ENCODE measurements at regions not wholly inside any gene's neighbourhood (a gene's known extent, or its start where the extent isn't known, plus 50 kb on each side); places are given as distances from the start of the nearest gene placed in this dataset.

- TF ChIP-seq, protein P1, sequence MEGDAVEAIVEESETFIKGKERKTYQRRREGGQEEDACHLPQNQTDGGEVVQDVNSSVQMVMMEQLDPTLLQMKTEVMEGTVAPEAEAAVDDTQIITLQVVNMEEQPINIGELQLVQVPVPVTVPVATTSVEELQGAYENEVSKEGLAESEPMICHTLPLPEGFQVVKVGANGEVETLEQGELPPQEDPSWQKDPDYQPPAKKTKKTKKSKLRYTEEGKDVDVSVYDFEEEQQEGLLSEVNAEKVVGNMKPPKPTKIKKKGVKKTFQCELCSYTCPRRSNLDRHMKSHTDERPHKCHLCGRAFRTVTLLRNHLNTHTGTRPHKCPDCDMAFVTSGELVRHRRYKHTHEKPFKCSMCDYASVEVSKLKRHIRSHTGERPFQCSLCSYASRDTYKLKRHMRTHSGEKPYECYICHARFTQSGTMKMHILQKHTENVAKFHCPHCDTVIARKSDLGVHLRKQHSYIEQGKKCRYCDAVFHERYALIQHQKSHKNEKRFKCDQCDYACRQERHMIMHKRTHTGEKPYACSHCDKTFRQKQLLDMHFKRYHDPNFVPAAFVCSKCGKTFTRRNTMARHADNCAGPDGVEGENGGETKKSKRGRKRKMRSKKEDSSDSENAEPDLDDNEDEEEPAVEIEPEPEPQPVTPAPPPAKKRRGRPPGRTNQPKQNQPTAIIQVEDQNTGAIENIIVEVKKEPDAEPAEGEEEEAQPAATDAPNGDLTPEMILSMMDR (conservative IDR thresholded peaks at IDR 0.05; ENCODE audit: low read depth in 2 of 2) = no peak
- no peak for TF ChIP-seq JUNB (IDR thresholded peaks at IDR 0.05; ENCODE audit: unreplicated experiment)
- TF ChIP-seq ZNF114 (CRISPR knock-in tag; IDR thresholded peaks at IDR 0.05) = no peak
- TF ChIP-seq, protein P2, sequence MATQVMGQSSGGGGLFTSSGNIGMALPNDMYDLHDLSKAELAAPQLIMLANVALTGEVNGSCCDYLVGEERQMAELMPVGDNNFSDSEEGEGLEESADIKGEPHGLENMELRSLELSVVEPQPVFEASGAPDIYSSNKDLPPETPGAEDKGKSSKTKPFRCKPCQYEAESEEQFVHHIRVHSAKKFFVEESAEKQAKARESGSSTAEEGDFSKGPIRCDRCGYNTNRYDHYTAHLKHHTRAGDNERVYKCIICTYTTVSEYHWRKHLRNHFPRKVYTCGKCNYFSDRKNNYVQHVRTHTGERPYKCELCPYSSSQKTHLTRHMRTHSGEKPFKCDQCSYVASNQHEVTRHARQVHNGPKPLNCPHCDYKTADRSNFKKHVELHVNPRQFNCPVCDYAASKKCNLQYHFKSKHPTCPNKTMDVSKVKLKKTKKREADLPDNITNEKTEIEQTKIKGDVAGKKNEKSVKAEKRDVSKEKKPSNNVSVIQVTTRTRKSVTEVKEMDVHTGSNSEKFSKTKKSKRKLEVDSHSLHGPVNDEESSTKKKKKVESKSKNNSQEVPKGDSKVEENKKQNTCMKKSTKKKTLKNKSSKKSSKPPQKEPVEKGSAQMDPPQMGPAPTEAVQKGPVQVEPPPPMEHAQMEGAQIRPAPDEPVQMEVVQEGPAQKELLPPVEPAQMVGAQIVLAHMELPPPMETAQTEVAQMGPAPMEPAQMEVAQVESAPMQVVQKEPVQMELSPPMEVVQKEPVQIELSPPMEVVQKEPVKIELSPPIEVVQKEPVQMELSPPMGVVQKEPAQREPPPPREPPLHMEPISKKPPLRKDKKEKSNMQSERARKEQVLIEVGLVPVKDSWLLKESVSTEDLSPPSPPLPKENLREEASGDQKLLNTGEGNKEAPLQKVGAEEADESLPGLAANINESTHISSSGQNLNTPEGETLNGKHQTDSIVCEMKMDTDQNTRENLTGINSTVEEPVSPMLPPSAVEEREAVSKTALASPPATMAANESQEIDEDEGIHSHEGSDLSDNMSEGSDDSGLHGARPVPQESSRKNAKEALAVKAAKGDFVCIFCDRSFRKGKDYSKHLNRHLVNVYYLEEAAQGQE (IDR thresholded peaks at IDR 0.05; ENCODE audit: unreplicated experiment) = no peak
- TF ChIP-seq EZH2phosphoT487 (IDR thresholded peaks at IDR 0.05; ENCODE audit: unreplicated experiment) = no peak
Measured at GRCh38 chr5:30209755-30210154, 983.7 kb upstream of the CDH6 start.

Measured in GM23338 (cell line).